Effector memory CD8-positive, alpha-beta T cell (primary cell): ENCODE measurements at regions not wholly inside any gene's neighbourhood (a gene's known extent, or its start where the extent isn't known, plus 50 kb on each side); places are given as distances from the start of the nearest gene placed in this dataset.
A peak's percentile ranks its signal among the peaks of the same experiment; 100 is the strongest.
"Not testable (repeated sequence)": the region's sequence is repeated elsewhere in the genome, so short reads cannot be mapped to it uniquely, and the experiment has no call there.

Experiments used
- ATAC-seq: fragments of 150-1000 bp; cut with Tn5 transposase; replicated peaks from 2 replicates; pipeline ENCODE4 v1.10.0; 2021; ENCODE audit warnings: mild to moderate bottlenecking, moderate library complexity
- DNase-seq, 3 experiments: peaks; one replicate each; pipeline ENCODE4 v3.0.0; 2021
- H3K27ac Mint-ChIP-seq, 2 donors: one replicate each; pipeline ENCODE4 v1.8.0; 2022; ENCODE audit warnings: mild to moderate bottlenecking in 2 of 2, mixed read lengths in 2 of 2, moderate library complexity in 2 of 2
- H3K27me3 Mint-ChIP-seq, 2 donors: one replicate each; pipeline ENCODE4 v1.8.0; 2022; ENCODE audit warnings: mixed read lengths in 2 of 2
- H3K36me3 Mint-ChIP-seq: one replicate; pipeline ENCODE4 v1.8.0; 2022; ENCODE audit warnings: mild to moderate bottlenecking, moderate library complexity, mixed read lengths; ENCODE audit not compliant: insufficient read depth
- H3K4me1 Mint-ChIP-seq, 2 donors: one replicate each; pipeline ENCODE4 v1.8.0; 2022; ENCODE audit warnings: low read depth in 2 of 2, mixed read lengths in 2 of 2
- H3K4me3 Mint-ChIP-seq, 2 donors: one replicate each; pipeline ENCODE4 v1.8.0; 2022; ENCODE audit warnings: mild to moderate bottlenecking in 2 of 2, mixed read lengths in 2 of 2, moderate library complexity in 2 of 2
- H3K9me3 Mint-ChIP-seq, 2 donors: one replicate each; pipeline ENCODE4 v1.8.0; 2022; ENCODE audit warnings: mixed read lengths in 2 of 2

DNA sequence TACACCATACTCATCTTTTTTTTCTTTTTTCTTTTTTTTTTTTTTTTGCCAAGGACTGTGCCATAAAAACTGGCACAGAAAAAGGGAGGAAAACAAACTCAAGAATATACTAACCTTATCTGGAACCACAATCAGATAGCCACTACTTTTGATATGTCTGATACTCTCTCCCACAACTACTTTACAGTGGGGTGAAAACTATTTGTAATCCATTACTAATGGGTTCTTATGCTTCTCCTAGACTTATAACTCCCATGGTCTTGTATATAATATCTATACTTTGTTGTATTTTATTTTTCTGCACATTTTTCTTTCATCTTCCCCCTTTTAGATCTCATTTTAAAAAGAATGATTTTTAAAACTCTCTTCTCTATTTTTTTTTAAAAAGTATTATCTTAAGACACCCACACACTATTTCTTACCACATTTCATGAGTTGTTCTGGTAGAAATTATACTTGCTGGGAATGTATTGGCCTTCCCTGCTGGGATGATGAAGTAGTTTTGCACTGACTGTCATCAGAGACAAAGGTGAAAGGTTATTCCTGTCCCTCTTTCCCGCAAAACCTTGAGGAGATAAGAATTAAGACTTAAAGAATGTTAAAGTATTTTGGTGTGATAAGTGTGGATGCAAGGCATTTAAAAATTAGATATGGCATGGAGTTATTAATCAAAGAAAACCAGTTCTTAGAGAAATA is 146.7 kb upstream of the KLF12 start:
- H3K27ac Mint-ChIP-seq: no peak overlapping the region
- no peak for ATAC-seq

DNA sequence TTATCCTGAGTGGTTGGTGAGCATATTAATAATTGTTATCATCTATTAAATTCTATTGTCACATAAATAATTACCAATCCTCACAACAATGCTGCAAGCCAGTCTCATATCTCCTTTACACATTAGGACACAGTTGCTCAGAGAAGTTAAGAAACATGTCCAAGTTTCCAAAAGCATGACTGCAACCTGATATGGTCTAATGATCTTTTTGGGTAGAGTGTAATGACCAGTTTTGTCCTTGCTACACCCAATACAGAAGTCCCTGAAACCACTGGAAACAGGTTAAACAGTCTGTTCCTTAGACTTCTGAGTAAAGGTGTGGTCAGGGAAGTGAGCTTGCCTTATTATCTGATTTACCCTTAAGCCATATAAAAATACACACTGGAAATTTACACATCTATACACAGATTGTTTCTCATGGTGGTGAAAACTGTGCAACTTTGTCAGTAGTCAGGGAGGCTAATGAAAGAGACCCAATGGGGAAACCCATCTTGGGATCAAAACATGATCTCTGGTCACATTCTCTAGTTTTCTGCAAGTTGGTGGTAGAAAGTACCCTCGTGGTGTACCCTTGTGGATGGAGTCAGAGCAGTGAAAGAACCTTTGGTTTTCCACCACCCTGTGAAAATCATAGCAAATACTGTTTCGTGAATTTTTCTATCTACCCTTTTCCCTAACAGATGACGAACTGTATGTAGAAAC is 146.0 kb upstream of the KLF12 start:
- ATAC-seq (no peak), DNase-seq (no peak)
- Mint-ChIP-seq H3K4me1 (peaks cover 12 to 38% of the 10 kb centered on the region in 2 donors), H3K4me3 (no peak overlapping the region), H3K36me3 (no peaks in the 10 kb centered on the region), H3K27ac (peak overlapping the region in 1 of 2 donors; percentile 56), H3K9me3 (no peaks in the 10 kb centered on the region), H3K27me3 (no peaks in the 10 kb centered on the region)

More for the DNA sequence above, 146.7 kb upstream of the KLF12 start:
- no peak for DNase-seq
- H3K36me3 Mint-ChIP-seq: no peaks in the 10 kb centered on the region
- H3K27me3 Mint-ChIP-seq: no peaks in the 10 kb centered on the region
- H3K9me3 Mint-ChIP-seq: no peaks in the 10 kb centered on the region
- peaks cover 14 to 43% of the 10 kb centered on the region in 2 donors for H3K4me1 Mint-ChIP-seq
- no peak overlapping the region for H3K4me3 Mint-ChIP-seq

- H3K9me3 Mint-ChIP-seq: no peaks in the 10 kb centered on the region
- peaks cover 12 to 48% of the 10 kb centered on the region in 2 donors for H3K4me1 Mint-ChIP-seq
- no peaks in the 10 kb centered on the region for H3K27me3 Mint-ChIP-seq
- H3K36me3 Mint-ChIP-seq: no peaks in the 10 kb centered on the region
- no peak for DNase-seq
- ATAC-seq: no peak
- H3K27ac Mint-ChIP-seq: no peak overlapping the region
- H3K4me3 Mint-ChIP-seq: no peak overlapping the region
Observed at GRCh38 chr13:74278901-74279300, 144.7 kb upstream of the KLF12 start.

GRCh38 chr13:74274916-74275315 is 140.7 kb upstream of the KLF12 start:
- no peaks in the 10 kb centered on the region for H3K36me3 Mint-ChIP-seq
- ATAC-seq: no peak
- no peaks in the 10 kb centered on the region for H3K27me3 Mint-ChIP-seq
- H3K9me3 Mint-ChIP-seq: no peaks in the 10 kb centered on the region
- H3K4me1 Mint-ChIP-seq: peaks cover 19 to 51% of the 10 kb centered on the region in 2 donors
- DNase-seq: no peak
- H3K27ac Mint-ChIP-seq: peak overlapping the region in 1 of 2 donors; percentile 63
- no peak overlapping the region for H3K4me3 Mint-ChIP-seq

DNA sequence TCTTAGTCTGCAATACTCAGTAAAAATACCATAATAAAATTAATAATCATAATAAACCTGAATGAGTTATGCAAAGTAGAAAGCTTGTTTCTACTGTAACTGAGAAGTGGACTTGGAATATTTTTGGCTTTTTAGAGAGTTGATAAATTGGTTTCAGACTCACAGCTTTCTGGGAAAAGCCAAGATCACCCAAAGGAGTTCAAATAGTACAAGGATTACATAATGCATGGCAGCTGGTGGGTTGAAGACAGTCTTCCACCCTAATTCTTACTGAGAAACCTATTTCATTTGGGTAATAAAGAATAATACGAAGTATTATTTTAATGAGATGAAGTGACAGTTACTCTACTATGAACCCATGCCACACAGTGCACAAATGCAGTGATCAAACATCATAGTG is 139.4 kb upstream of the KLF12 start:
- Mint-ChIP-seq H3K9me3 (no peaks in the 10 kb centered on the region), H3K27ac (no peak overlapping the region), H3K27me3 (no peaks in the 10 kb centered on the region), H3K4me1 (peaks cover 21 to 46% of the 10 kb centered on the region in 2 donors), H3K36me3 (no peaks in the 10 kb centered on the region), H3K4me3 (no peak overlapping the region)
- ATAC-seq (no peak), DNase-seq (no peak)

DNA sequence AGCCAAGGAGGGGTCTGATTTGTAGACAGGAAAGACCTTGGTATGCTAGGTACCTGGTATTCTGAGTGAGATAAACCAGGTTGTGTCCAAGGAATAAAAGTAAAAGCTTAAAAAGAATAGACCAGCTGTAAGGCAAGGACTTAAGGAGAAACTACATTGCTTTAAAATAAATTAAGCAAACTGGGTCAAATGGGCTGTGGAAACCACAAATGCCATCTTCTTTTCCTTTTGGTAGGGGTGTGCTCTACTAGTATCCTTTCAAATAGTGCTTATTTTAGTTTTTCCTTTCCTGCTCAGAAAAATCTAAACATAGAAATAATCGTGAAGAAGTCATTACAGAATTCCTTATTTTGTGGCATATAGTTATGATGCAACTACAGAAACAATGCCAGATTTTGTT is 138.6 kb upstream of the KLF12 start:
- peak overlapping the region in 1 of 2 donors; percentile 13 for H3K27ac Mint-ChIP-seq
- peaks cover 21 to 45% of the 10 kb centered on the region in 2 donors for H3K4me1 Mint-ChIP-seq
- no peaks in the 10 kb centered on the region for H3K27me3 Mint-ChIP-seq
- no peaks in the 10 kb centered on the region for H3K9me3 Mint-ChIP-seq
- peak overlapping the region; percentile 22 to 36 for H3K4me3 Mint-ChIP-seq
- H3K36me3 Mint-ChIP-seq: no peaks in the 10 kb centered on the region
- ATAC-seq: peak; percentile 61
- DNase-seq: no peak

GRCh38 chr13:74270018-74270417 is 135.8 kb upstream of the KLF12 start:
- Mint-ChIP-seq H3K27me3 (no peaks in the 10 kb centered on the region), H3K36me3 (no peaks in the 10 kb centered on the region), H3K9me3 (peaks cover under 1 to 8% of the 10 kb centered on the region in 2 donors), H3K4me3 (no peak overlapping the region), H3K4me1 (peaks cover 13 to 41% of the 10 kb centered on the region in 2 donors), H3K27ac (no peak overlapping the region)
- ATAC-seq (no peak), DNase-seq (no peak)

GRCh38 chr13:74266861-74267260 is 132.7 kb upstream of the KLF12 start:
- no peak for DNase-seq
- H3K36me3 Mint-ChIP-seq: no peaks in the 10 kb centered on the region
- H3K9me3 Mint-ChIP-seq: peaks cover 2 to 8% of the 10 kb centered on the region in 2 donors

DNA sequence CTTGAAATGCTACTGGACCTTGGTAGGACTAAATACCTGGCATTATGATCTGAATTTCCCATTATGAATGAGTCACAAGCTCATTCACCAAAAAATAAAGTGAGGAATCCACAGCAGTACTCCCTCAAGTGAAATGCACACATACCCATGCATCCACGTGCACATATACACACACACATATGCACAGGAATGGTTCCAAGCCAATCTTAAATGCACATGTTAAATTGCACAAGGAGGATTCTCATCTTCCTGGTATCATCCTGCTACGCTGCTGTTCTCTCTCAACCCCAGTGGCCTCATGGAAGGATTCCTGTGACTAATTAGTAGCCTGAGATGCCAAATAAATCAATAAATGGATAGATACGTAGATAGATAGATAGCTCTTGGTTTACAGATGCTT is 132.1 kb upstream of the KLF12 start:
- ATAC-seq (no peak), DNase-seq (no peak)
- H3K9me3 Mint-ChIP-seq: peaks cover 2 to 8% of the 10 kb centered on the region in 2 donors
- H3K27ac Mint-ChIP-seq: peak overlapping the region in 1 of 2 donors; percentile 39
- H3K4me3 Mint-ChIP-seq: no peak overlapping the region
- peaks cover 4 to 25% of the 10 kb centered on the region in 2 donors for H3K4me1 Mint-ChIP-seq
- H3K27me3 Mint-ChIP-seq: no peaks in the 10 kb centered on the region
- no peaks in the 10 kb centered on the region for H3K36me3 Mint-ChIP-seq

More at GRCh38 chr13:74266861-74267260, 132.7 kb upstream of the KLF12 start:
- Mint-ChIP-seq H3K27me3 (no peaks in the 10 kb centered on the region), H3K4me3 (no peak overlapping the region), H3K27ac (peak overlapping the region in 1 of 2 donors; percentile 39), H3K4me1 (peaks cover 4 to 23% of the 10 kb centered on the region in 2 donors)
- no peak for ATAC-seq

- no peaks in the 10 kb centered on the region for H3K36me3 Mint-ChIP-seq
- ATAC-seq (no peak), DNase-seq (no peak)
- H3K4me3 Mint-ChIP-seq: no peak overlapping the region
- no peak overlapping the region for H3K27ac Mint-ChIP-seq
- peaks cover 7 to 38% of the 10 kb centered on the region in 2 donors for H3K4me1 Mint-ChIP-seq
- no peaks in the 10 kb centered on the region for H3K27me3 Mint-ChIP-seq
- peaks cover 2 to 8% of the 10 kb centered on the region in 2 donors for H3K9me3 Mint-ChIP-seq
Observed at GRCh38 chr13:74264333-74264732, 130.1 kb upstream of the KLF12 start.

GRCh38 chr13:74260420-74260819 is 126.2 kb upstream of the KLF12 start:
- Mint-ChIP-seq H3K4me1 (peaks cover 28 to 57% of the 10 kb centered on the region in 2 donors), H3K27ac (peak overlapping the region in 1 of 2 donors; percentile 76)
- not testable (repeated sequence) for H3K4me3 Mint-ChIP-seq, H3K9me3 Mint-ChIP-seq, ATAC-seq, H3K27me3 Mint-ChIP-seq, DNase-seq, H3K36me3 Mint-ChIP-seq

DNA sequence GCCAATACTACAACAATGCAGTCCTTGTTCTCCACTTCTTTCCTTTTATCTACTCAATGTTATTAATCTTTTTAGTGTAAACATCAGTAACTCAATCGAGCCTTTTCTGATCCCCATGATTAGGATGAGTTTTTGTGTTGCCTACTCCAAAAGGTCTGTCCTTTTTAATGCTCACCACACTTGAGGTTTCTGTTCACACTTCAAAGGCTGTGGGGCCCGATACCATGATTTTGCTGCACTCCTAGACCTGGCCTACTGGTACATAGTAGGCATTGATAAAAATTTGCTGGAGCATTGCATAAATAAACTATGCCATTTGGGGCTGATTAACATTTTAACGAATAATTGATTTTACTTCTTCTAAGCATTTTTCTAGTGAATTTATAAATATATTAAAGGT is 125.4 kb upstream of the KLF12 start:
- peaks cover 10% of the 10 kb centered on the region for H3K36me3 Mint-ChIP-seq
- peak overlapping the region in 1 of 2 donors; percentile 30 for H3K4me3 Mint-ChIP-seq
- H3K27me3 Mint-ChIP-seq: no peaks in the 10 kb centered on the region
- peak; percentile 58 for ATAC-seq
- H3K9me3 Mint-ChIP-seq: no peaks in the 10 kb centered on the region
- no peak for DNase-seq
- peak overlapping the region in 1 of 2 donors; percentile 97 for H3K27ac Mint-ChIP-seq
- peaks cover 28 to 60% of the 10 kb centered on the region in 2 donors for H3K4me1 Mint-ChIP-seq

DNA sequence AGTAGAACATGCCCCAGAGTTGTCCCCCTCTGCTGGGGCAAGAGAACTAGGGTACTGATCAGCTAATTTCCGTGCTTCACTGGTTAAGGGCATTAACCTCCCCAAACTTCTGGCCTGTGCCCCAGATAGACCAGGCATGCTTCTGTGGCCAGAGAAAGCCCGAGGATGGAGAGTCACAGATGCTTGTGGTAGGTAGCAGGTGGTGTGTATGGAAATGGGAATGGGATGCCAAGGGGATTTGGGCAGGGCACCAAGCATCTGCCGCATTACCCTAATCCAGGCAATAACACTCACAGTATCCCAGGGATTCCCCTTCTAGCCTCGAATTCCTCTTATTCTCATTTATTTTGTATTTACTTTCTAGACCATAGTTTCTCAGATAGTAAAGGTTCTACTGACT is 124.8 kb upstream of the KLF12 start:
- Mint-ChIP-seq H3K4me1 (peaks cover 30 to 67% of the 10 kb centered on the region in 2 donors), H3K4me3 (peak overlapping the region in 1 of 2 donors; percentile 30), H3K36me3 (peaks cover 10% of the 10 kb centered on the region), H3K9me3 (no peaks in the 10 kb centered on the region), H3K27me3 (no peaks in the 10 kb centered on the region), H3K27ac (peak overlapping the region; percentile 15 to 97)
- DNase-seq: no peak
- ATAC-seq: no peak

GRCh38 chr13:74256969-74257368 is 122.8 kb upstream of the KLF12 start:
- Mint-ChIP-seq H3K36me3 (peaks cover 10% of the 10 kb centered on the region), H3K27ac (peak overlapping the region; percentile 77 to 97), H3K27me3 (no peaks in the 10 kb centered on the region), H3K4me1 (peaks cover 44 to 83% of the 10 kb centered on the region in 2 donors), H3K4me3 (peak overlapping the region in 1 of 2 donors; percentile 57), H3K9me3 (no peaks in the 10 kb centered on the region)
- no peak for DNase-seq
- ATAC-seq: no peak
